Trophoblast cell (in vitro differentiated cells and primary cell): ENCODE measurements at regions not wholly inside any gene's neighbourhood (a gene's known extent, or its start where the extent isn't known, plus 50 kb on each side); places are given as distances from the start of the nearest gene placed in this dataset.

Source experiments
- DNase-seq, 2 donors: peaks; one replicate each; pipeline ENCODE4 v3.0.0-alpha.2; 2016
- H2AFZ ChIP-seq: 2 replicates; pipeline ENCODE4 v1.6.1; 2013; ENCODE audit warnings: low read length, moderate library complexity, mild to moderate bottlenecking; ENCODE audit not compliant: insufficient read depth, poor library complexity
- H2AK5ac ChIP-seq: 2 replicates; pipeline ENCODE4 v1.6.1; 2013; ENCODE audit warnings: mild to moderate bottlenecking, low read length
- H2BK120ac ChIP-seq: 2 replicates; pipeline ENCODE4 v1.6.1; 2013; ENCODE audit warnings: low read length, mild to moderate bottlenecking, moderate library complexity; ENCODE audit not compliant: insufficient read depth, poor library complexity
- H2BK12ac ChIP-seq: 2 replicates; pipeline ENCODE4 v1.6.1; 2013; ENCODE audit warnings: mild to moderate bottlenecking, low read length, moderate library complexity
- H2BK5ac ChIP-seq: 2 replicates; pipeline ENCODE4 v1.6.1; 2013; ENCODE audit warnings: low read length, low read depth, moderate library complexity, mild to moderate bottlenecking; ENCODE audit not compliant: poor library complexity
- H3K14ac ChIP-seq: 2 replicates; pipeline ENCODE4 v1.6.1; 2013; ENCODE audit warnings: mild to moderate bottlenecking, low read length
- H3K18ac ChIP-seq: 2 replicates; pipeline ENCODE4 v1.6.1; 2013; ENCODE audit warnings: mild to moderate bottlenecking, low read length
- H3K23ac ChIP-seq: 2 replicates; pipeline ENCODE4 v1.6.1; 2013; ENCODE audit warnings: low read length
- H3K27ac ChIP-seq: 2 replicates; pipeline ENCODE4 v1.5.1; 2013; ENCODE audit warnings: low read depth, mild to moderate bottlenecking, inconsistent platforms, low read length, moderate library complexity
- H3K27me3 ChIP-seq: 2 replicates; pipeline ENCODE4 v1.6.1; 2013; ENCODE audit warnings: inconsistent platforms, mild to moderate bottlenecking, low read length, moderate library complexity; ENCODE audit not compliant: insufficient read depth
- H3K36me3 ChIP-seq, 2 experiments: 1 replicate in 1 of 2; 2 replicates in 1 of 2; pipeline ENCODE4 v1.6.1; 2013; ENCODE audit warnings: low read length in 2 of 2, mild to moderate bottlenecking in 2 of 2, moderate library complexity in 1 of 2; ENCODE audit not compliant: insufficient read depth in 2 of 2, control insufficient read depth in 1 of 2
- H3K4ac ChIP-seq: 2 replicates; pipeline ENCODE4 v1.6.1; 2013; ENCODE audit warnings: low read depth, mild to moderate bottlenecking, low read length, moderate library complexity
- H3K4me1 ChIP-seq, 2 experiments: 1 replicate in 1 of 2; 2 replicates in 1 of 2; pipeline ENCODE4 v1.6.1; 2013; ENCODE audit warnings: low read length in 2 of 2, mild to moderate bottlenecking in 2 of 2, moderate library complexity in 1 of 2; ENCODE audit not compliant: insufficient read depth in 2 of 2, control insufficient read depth in 1 of 2
- H3K4me2 ChIP-seq: 2 replicates; pipeline ENCODE4 v1.6.1; 2013; ENCODE audit warnings: inconsistent platforms, mild to moderate bottlenecking, low read length, moderate library complexity
- H3K4me3 ChIP-seq: 2 replicates; pipeline ENCODE4 v1.5.1; 2013; ENCODE audit warnings: mild to moderate bottlenecking, low read depth, low read length, inconsistent platforms
- H3K79me1 ChIP-seq: one replicate; pipeline ENCODE4 v1.6.1; 2013; ENCODE audit warnings: low read length
- H3K79me2 ChIP-seq: 2 replicates; pipeline ENCODE4 v1.6.1; 2013; ENCODE audit warnings: low read length, mild to moderate bottlenecking; ENCODE audit not compliant: control insufficient read depth, insufficient read depth, poor library complexity
- H3K9ac ChIP-seq: 2 replicates; pipeline ENCODE4 v1.6.1; 2013; ENCODE audit warnings: mild to moderate bottlenecking, low read length
- H3K9me3 ChIP-seq: 2 replicates; pipeline ENCODE4 v1.6.1; 2013; ENCODE audit warnings: low read depth, mild to moderate bottlenecking, control low read depth, inconsistent platforms, low read length; ENCODE audit not compliant: insufficient read depth
- H4K12ac ChIP-seq: 2 replicates; pipeline ENCODE4 v1.6.1; 2013; ENCODE audit warnings: low read depth, mild to moderate bottlenecking, low read length, moderate library complexity
- H4K8ac ChIP-seq: 2 replicates; pipeline ENCODE4 v1.6.1; 2013; ENCODE audit warnings: low read depth, mild to moderate bottlenecking, low read length, moderate library complexity
- H4K91ac ChIP-seq: one replicate; pipeline ENCODE4 v1.6.1; 2013; ENCODE audit warnings: low read depth, mild to moderate bottlenecking, low read length, moderate library complexity
- WGBS: extraction: QIAGEN DNeasy Blood & Tissue Kit; methylation state at CpG from one replicate; pipeline ENCODE4 v1.1.7; 2013; ENCODE audit warnings: missing lambda C conversion rate; ENCODE audit not compliant: insufficient read length, insufficient coverage; ENCODE audit errors: extremely low coverage; 5-methylcytosine and 5-hydroxymethylcytosine counted together

DNA sequence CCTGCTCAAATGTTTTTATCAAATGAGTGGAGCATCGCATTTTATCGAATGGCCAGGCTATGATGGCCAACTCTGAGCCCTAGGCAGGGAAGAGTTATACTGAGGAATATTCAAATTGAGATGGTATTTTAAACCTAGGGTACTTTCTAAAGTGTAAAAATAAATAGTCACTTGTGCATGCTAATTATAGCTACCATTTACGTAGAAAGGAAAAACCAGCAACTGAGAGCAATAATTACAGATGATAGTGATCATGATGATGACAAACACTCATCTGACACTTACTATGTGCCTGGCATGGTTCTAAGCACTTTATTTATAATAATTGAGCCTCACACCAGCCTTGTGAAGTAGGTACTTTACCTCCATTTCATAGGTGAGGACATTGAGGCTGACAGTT lies 455.7 kb downstream of the CD83 start:
- Histone ChIP-seq H3K79me2 (no peaks in the 10 kb centered on the region), H3K4me1 (peaks cover 0 to 5% of the 10 kb centered on the region in 2 experiments), H2AFZ (no peak overlapping the region), H3K79me1 (no peaks in the 10 kb centered on the region), H3K27me3 (no peaks in the 10 kb centered on the region), H4K12ac (no peak overlapping the region), H3K9ac (no peak overlapping the region), H3K18ac (no peak overlapping the region), H4K8ac (no peak overlapping the region), H4K91ac (no peak overlapping the region), H3K36me3 (no peaks in the 10 kb centered on the region), H3K4me2 (no peak overlapping the region), H2AK5ac (no peak overlapping the region), H3K23ac (no peak overlapping the region), H3K4me3 (no peak overlapping the region), H3K9me3 (peaks cover 5% of the 10 kb centered on the region), H3K4ac (no peak overlapping the region), H2BK5ac (no peak overlapping the region), H2BK12ac (no peak overlapping the region), H3K27ac (no peak overlapping the region), H3K14ac (no peak overlapping the region), H2BK120ac (no peak overlapping the region)
- no peak for DNase-seq
- no CpG with 5 or more reads among the region's 3 CpGs for WGBS

DNA sequence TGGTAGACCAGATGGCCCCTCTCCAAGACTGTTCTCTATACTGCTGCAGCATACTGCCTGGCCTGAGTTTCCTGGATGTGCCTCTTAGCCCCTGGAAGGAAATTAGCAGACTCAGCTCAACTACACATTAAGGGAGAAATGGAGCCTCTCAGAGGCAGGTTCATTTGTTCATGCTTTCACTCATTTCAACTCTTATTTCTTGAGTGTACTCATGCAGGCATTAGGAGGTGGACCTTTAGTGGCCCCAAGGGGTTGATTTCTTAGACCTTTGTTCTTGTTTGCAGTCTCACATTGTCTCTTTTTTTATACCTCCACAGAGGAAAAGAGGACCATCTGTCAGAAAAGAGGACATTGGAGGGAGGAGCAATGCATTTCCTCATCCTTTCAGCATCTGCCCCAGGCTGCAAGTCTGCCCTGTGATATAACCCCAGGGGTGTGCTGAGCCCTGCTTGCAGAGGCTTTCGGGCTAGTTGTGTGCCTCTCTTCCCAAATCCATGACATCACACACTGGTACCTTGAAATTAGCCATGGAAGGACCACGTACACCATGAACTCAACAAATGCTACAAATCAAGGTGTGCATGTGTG lies 456.2 kb downstream of the CD83 start:
- DNase-seq, result no peak
- WGBS, result no CpG with 5 or more reads among the region's 2 CpGs
- Histone ChIP-seq H4K91ac (no peak overlapping the region), H3K9me3 (peaks cover 5% of the 10 kb centered on the region), H4K12ac (no peak overlapping the region), H2BK5ac (no peak overlapping the region), H3K79me1 (no peaks in the 10 kb centered on the region), H4K8ac (no peak overlapping the region), H3K4me1 (peaks cover 0 to 5% of the 10 kb centered on the region in 2 experiments), H3K23ac (no peak overlapping the region), H3K27ac (no peak overlapping the region), H3K14ac (no peak overlapping the region), H3K4ac (no peak overlapping the region), H3K18ac (no peak overlapping the region), H2BK12ac (no peak overlapping the region), H3K4me3 (no peak overlapping the region), H2AK5ac (no peak overlapping the region), H2BK120ac (no peak overlapping the region), H3K36me3 (no peaks in the 10 kb centered on the region), H3K4me2 (no peak overlapping the region), H3K9ac (no peak overlapping the region), H3K79me2 (no peaks in the 10 kb centered on the region), H2AFZ (no peak overlapping the region), H3K27me3 (no peaks in the 10 kb centered on the region)

DNA sequence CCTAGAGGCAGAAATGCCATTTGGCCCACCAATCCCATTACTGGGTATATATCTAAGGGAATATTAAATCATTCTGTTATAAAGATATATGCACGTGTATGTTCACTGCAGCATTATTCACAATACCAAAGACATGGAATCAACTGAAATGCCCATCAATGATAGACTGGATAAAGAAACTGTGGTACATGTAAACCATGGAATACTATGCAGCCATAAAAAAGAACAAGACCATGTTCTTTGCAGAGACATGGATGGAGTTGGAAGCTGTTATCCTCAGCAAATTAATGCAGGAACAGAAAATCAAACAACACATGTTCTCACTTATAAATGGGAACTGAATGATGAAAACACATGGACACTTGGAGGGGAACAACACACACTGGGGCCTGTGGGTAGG lies 458.4 kb downstream of the CD83 start:
- Histone ChIP-seq H4K91ac (no peak overlapping the region), H3K14ac (no peak overlapping the region), H3K4me3 (no peak overlapping the region), H2BK12ac (no peak overlapping the region), H2AFZ (no peak overlapping the region), H3K4me2 (no peak overlapping the region), H3K4me1 (peaks cover 0 to 5% of the 10 kb centered on the region in 2 experiments), H3K79me2 (no peaks in the 10 kb centered on the region), H3K9me3 (peaks cover 4% of the 10 kb centered on the region), H4K8ac (no peak overlapping the region), H3K36me3 (no peaks in the 10 kb centered on the region), H3K4ac (no peak overlapping the region), H2BK120ac (no peak overlapping the region), H3K79me1 (no peaks in the 10 kb centered on the region), H2BK5ac (no peak overlapping the region), H3K9ac (no peak overlapping the region), H3K27ac (no peak overlapping the region), H3K23ac (no peak overlapping the region), H3K27me3 (no peaks in the 10 kb centered on the region), H3K18ac (no peak overlapping the region), H2AK5ac (no peak overlapping the region), H4K12ac (no peak overlapping the region)
- WGBS, result no CpG with 5 or more reads among the region's 1 CpG
- DNase-seq, result no peak

DNA sequence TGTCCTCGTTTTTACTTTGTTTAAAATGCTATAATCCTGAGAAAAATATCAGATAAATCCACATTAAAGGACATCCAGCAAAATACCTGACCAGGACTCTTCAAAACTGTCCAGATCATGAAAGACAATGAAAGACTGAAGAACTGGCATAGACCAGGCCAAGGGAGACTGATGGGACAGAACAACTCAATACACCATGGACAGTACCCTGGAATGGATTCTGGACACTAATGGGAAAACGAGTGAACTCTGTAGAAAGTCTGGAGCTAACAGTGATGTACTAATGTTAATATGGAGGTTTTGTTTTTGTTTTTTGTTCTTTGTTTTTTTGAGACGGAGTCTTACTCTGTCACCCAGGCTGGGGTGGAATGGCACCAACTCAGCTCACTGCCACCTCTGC lies 461.4 kb downstream of the CD83 start:
- no peaks in the 10 kb centered on the region for H3K27me3 ChIP-seq
- H3K18ac ChIP-seq, result no peak overlapping the region
- H4K91ac ChIP-seq, result no peak overlapping the region
- H2BK5ac ChIP-seq, result no peak overlapping the region
- H3K4me1 ChIP-seq, result no peaks in the 10 kb centered on the region
- H3K4me2 ChIP-seq, result no peak overlapping the region
- H2AFZ ChIP-seq, result no peak overlapping the region
- no peak overlapping the region for H3K23ac ChIP-seq
- H2BK12ac ChIP-seq, result no peak overlapping the region
- no peak overlapping the region for H2AK5ac ChIP-seq
- H3K9me3 ChIP-seq, result peaks cover 4% of the 10 kb centered on the region
- no peak overlapping the region for H2BK120ac ChIP-seq
- no peaks in the 10 kb centered on the region for H3K79me1 ChIP-seq
- H4K12ac ChIP-seq, result no peak overlapping the region
- H3K9ac ChIP-seq, result no peak overlapping the region
- H3K36me3 ChIP-seq, result no peaks in the 10 kb centered on the region
- no peak overlapping the region for H3K4me3 ChIP-seq
- no peak overlapping the region for H3K14ac ChIP-seq
- H3K4ac ChIP-seq, result no peak overlapping the region
- no peak overlapping the region for H3K27ac ChIP-seq
- H4K8ac ChIP-seq, result no peak overlapping the region
- H3K79me2 ChIP-seq, result no peaks in the 10 kb centered on the region
- WGBS, result no CpG with 5 or more reads among the region's 3 CpGs
- DNase-seq, result no peak
